ENCODE measurements at regions not wholly inside any gene's neighbourhood (a gene's known extent, or its start where the extent isn't known, plus 50 kb on each side); places are given as distances from the start of the nearest gene placed in this dataset.

- H3K9ac ChIP-seq (ENCODE audit: insufficient read length, low read depth): no peak overlapping the region
- peaks cover 5% of the 10 kb centered on the region; the same call in 1 of the 2 replicates for H3K9me3 ChIP-seq (ENCODE audit: insufficient read depth, low read length)
- no peaks in the 10 kb centered on the region for H3K27me3 ChIP-seq (ENCODE audit: insufficient read depth, insufficient read length)
- TF ChIP-seq ZNF274 (IDR thresholded peaks at IDR 0.05; ENCODE audit: low read depth, low read length) (no peak), YY1 (IDR thresholded peaks at IDR 0.05; ENCODE audit: insufficient read depth, insufficient read length) (no peak), SUZ12 (IDR thresholded peaks at IDR 0.05; ENCODE audit: extremely low read depth, insufficient read depth, insufficient read length) (no peak)
- no peaks in the 10 kb centered on the region for H3K4me1 ChIP-seq (ENCODE audit: insufficient read depth, insufficient read length)
- no peak for DNase-seq (ENCODE audit: low read depth, low spot score)
- no peaks in the 10 kb centered on the region for H3K36me3 ChIP-seq (ENCODE audit: insufficient read depth, insufficient read length, low read length)
- H3K4me3 ChIP-seq (ENCODE audit: insufficient read length, low read depth): no peak overlapping the region
Observed at GRCh38 chr1:229886636-229887035, 180.4 kb upstream of the GALNT2 start.

GRCh38 chr1:229887043-229887822, 179.8 kb upstream of the GALNT2 start:
- H3K4me1 ChIP-seq (ENCODE audit: insufficient read depth, insufficient read length): no peaks in the 10 kb centered on the region
- DNase-seq (ENCODE audit: low read depth, low spot score): no peak
- H3K9me3 ChIP-seq (ENCODE audit: insufficient read depth, low read length): peaks cover 5% of the 10 kb centered on the region; the same call in 1 of the 2 replicates
- H3K27me3 ChIP-seq (ENCODE audit: insufficient read depth, insufficient read length): no peaks in the 10 kb centered on the region
- no peak overlapping the region for H3K4me3 ChIP-seq (ENCODE audit: insufficient read length, low read depth)
- H3K9ac ChIP-seq (ENCODE audit: insufficient read length, low read depth): no peak overlapping the region
- TF ChIP-seq SUZ12 (IDR thresholded peaks at IDR 0.05; ENCODE audit: extremely low read depth, insufficient read depth, insufficient read length): no peak
- no peak for TF ChIP-seq YY1 (IDR thresholded peaks at IDR 0.05; ENCODE audit: insufficient read depth, insufficient read length)
- TF ChIP-seq ZNF274 (IDR thresholded peaks at IDR 0.05; ENCODE audit: low read depth, low read length): no peak
- no peaks in the 10 kb centered on the region for H3K36me3 ChIP-seq (ENCODE audit: insufficient read depth, insufficient read length, low read length)

- peaks cover 5% of the 10 kb centered on the region; the same call in 1 of the 2 replicates for H3K9me3 ChIP-seq (ENCODE audit: insufficient read depth, low read length)
- no peaks in the 10 kb centered on the region for H3K36me3 ChIP-seq (ENCODE audit: insufficient read depth, insufficient read length, low read length)
- H3K4me1 ChIP-seq (ENCODE audit: insufficient read depth, insufficient read length): no peaks in the 10 kb centered on the region
- no peak overlapping the region for H3K4me3 ChIP-seq (ENCODE audit: insufficient read length, low read depth)
- DNase-seq (ENCODE audit: low read depth, low spot score): no peak
- TF ChIP-seq YY1 (IDR thresholded peaks at IDR 0.05; ENCODE audit: insufficient read depth, insufficient read length): no peak
- no peak for TF ChIP-seq SUZ12 (IDR thresholded peaks at IDR 0.05; ENCODE audit: extremely low read depth, insufficient read depth, insufficient read length)
- no peak for TF ChIP-seq ZNF274 (IDR thresholded peaks at IDR 0.05; ENCODE audit: low read depth, low read length)
- no peaks in the 10 kb centered on the region for H3K27me3 ChIP-seq (ENCODE audit: insufficient read depth, insufficient read length)
- H3K9ac ChIP-seq (ENCODE audit: insufficient read length, low read depth): no peak overlapping the region
Observed at GRCh38 chr1:229888157-229888556, 178.9 kb upstream of the GALNT2 start.

GRCh38 chr1:229888561-229889001, 178.5 kb upstream of the GALNT2 start:
- Histone ChIP-seq H3K9me3 (ENCODE audit: insufficient read depth, low read length) (peaks cover 5% of the 10 kb centered on the region; the same call in 1 of the 2 replicates), H3K36me3 (ENCODE audit: insufficient read depth, insufficient read length, low read length) (no peaks in the 10 kb centered on the region), H3K9ac (ENCODE audit: insufficient read length, low read depth) (no peak overlapping the region), H3K27me3 (ENCODE audit: insufficient read depth, insufficient read length) (no peaks in the 10 kb centered on the region), H3K4me1 (ENCODE audit: insufficient read depth, insufficient read length) (no peaks in the 10 kb centered on the region), H3K4me3 (ENCODE audit: insufficient read length, low read depth) (no peak overlapping the region)
- no peak for DNase-seq (ENCODE audit: low read depth, low spot score)
- TF ChIP-seq YY1 (IDR thresholded peaks at IDR 0.05; ENCODE audit: insufficient read depth, insufficient read length) (no peak), ZNF274 (IDR thresholded peaks at IDR 0.05; ENCODE audit: low read depth, low read length) (no peak), SUZ12 (IDR thresholded peaks at IDR 0.05; ENCODE audit: extremely low read depth, insufficient read depth, insufficient read length) (no peak)

GRCh38 chr1:229889031-229889517, 178.0 kb upstream of the GALNT2 start:
- Histone ChIP-seq H3K36me3 (ENCODE audit: insufficient read depth, insufficient read length, low read length) (no peaks in the 10 kb centered on the region), H3K4me3 (ENCODE audit: insufficient read length, low read depth) (no peak overlapping the region), H3K9me3 (ENCODE audit: insufficient read depth, low read length) (peaks cover 5% of the 10 kb centered on the region; the same call in 1 of the 2 replicates), H3K9ac (ENCODE audit: insufficient read length, low read depth) (no peak overlapping the region), H3K4me1 (ENCODE audit: insufficient read depth, insufficient read length) (no peaks in the 10 kb centered on the region), H3K27me3 (ENCODE audit: insufficient read depth, insufficient read length) (no peaks in the 10 kb centered on the region)
- DNase-seq (ENCODE audit: low read depth, low spot score): no peak
- TF ChIP-seq ZNF274 (IDR thresholded peaks at IDR 0.05; ENCODE audit: low read depth, low read length): no peak
- no peak for TF ChIP-seq SUZ12 (IDR thresholded peaks at IDR 0.05; ENCODE audit: extremely low read depth, insufficient read depth, insufficient read length)
- TF ChIP-seq YY1 (IDR thresholded peaks at IDR 0.05; ENCODE audit: insufficient read depth, insufficient read length): no peak

GRCh38 chr1:229891227-229891626, 175.8 kb upstream of the GALNT2 start:
- TF ChIP-seq YY1 (IDR thresholded peaks at IDR 0.05; ENCODE audit: insufficient read depth, insufficient read length) (no peak), ZNF274 (IDR thresholded peaks at IDR 0.05; ENCODE audit: low read depth, low read length) (no peak), SUZ12 (IDR thresholded peaks at IDR 0.05; ENCODE audit: extremely low read depth, insufficient read depth, insufficient read length) (no peak)
- H3K4me1 ChIP-seq (ENCODE audit: insufficient read depth, insufficient read length): no peaks in the 10 kb centered on the region

GRCh38 chr1:229892515-229893117, 174.4 kb upstream of the GALNT2 start:
- peaks cover 4% of the 10 kb centered on the region for H3K4me1 ChIP-seq (ENCODE audit: insufficient read depth, insufficient read length)
- H3K9me3 ChIP-seq (ENCODE audit: insufficient read depth, low read length): peaks cover 5% of the 10 kb centered on the region; the same call in 1 of the 2 replicates
- no peak overlapping the region for H3K4me3 ChIP-seq (ENCODE audit: insufficient read length, low read depth)
- H3K9ac ChIP-seq (ENCODE audit: insufficient read length, low read depth): no peak overlapping the region
- H3K36me3 ChIP-seq (ENCODE audit: insufficient read depth, insufficient read length, low read length): no peaks in the 10 kb centered on the region
- no peak for DNase-seq (ENCODE audit: low read depth, low spot score)
- H3K27me3 ChIP-seq (ENCODE audit: insufficient read depth, insufficient read length): no peaks in the 10 kb centered on the region
- TF ChIP-seq YY1 (IDR thresholded peaks at IDR 0.05; ENCODE audit: insufficient read depth, insufficient read length) (no peak), SUZ12 (IDR thresholded peaks at IDR 0.05; ENCODE audit: extremely low read depth, insufficient read depth, insufficient read length) (no peak), ZNF274 (IDR thresholded peaks at IDR 0.05; ENCODE audit: low read depth, low read length) (no peak)

More at GRCh38 chr1:229891227-229891626, 175.8 kb upstream of the GALNT2 start:
- H3K27me3 ChIP-seq (ENCODE audit: insufficient read depth, insufficient read length): no peaks in the 10 kb centered on the region
- no peaks in the 10 kb centered on the region for H3K36me3 ChIP-seq (ENCODE audit: insufficient read depth, insufficient read length, low read length)
- H3K4me3 ChIP-seq (ENCODE audit: insufficient read length, low read depth): no peak overlapping the region
- H3K9ac ChIP-seq (ENCODE audit: insufficient read length, low read depth): no peak overlapping the region
- no peak for DNase-seq (ENCODE audit: low read depth, low spot score)
- H3K9me3 ChIP-seq (ENCODE audit: insufficient read depth, low read length): peaks cover 5% of the 10 kb centered on the region; the same call in 1 of the 2 replicates

Data from NT2/D1 (cell line).